ENCODE measurements at regions not wholly inside any gene's neighbourhood (a gene's known extent, or its start where the extent isn't known, plus 50 kb on each side); places are given as distances from the start of the nearest gene placed in this dataset.

DNA sequence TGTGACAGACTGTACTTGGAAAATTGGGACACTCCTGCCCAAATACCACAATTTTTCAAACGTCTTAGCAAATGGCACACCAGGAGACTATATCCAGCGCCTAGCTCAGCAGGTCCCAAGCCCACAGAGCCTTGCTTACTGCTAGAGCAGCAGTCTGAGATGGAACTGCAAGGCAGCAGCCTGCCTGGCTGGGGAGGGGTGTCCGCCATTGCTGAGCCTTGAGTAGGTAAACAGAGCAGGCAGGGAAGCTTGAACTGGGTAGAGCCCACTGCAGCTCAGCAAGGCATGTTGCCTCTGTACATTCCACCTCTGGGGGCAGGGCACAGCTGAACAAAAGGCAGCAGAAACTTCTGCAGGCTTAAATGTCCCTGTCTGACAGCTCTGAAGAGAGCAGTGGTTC lies 1003.3 kb upstream of the MAP3K7 start:
- TF ChIP-seq POLR2AphosphoS5 (IDR thresholded peaks at IDR 0.05; ENCODE audit: insufficient read depth in 1 of 2, low read depth in 1 of 2) (no peak), POLR2A (IDR thresholded peaks at IDR 0.05) (no peak)
